H1 (cell line): ENCODE measurements at regions not wholly inside any gene's neighbourhood (a gene's known extent, or its start where the extent isn't known, plus 50 kb on each side); places are given as distances from the start of the nearest gene placed in this dataset.

Experiments
- EP300 ChIP-seq, 2 experiments: IDR thresholded peaks; 1 replicate in 1 of 2; 2 replicates in 1 of 2; pipeline ENCODE4 v1.6.1; 2011 to 2012; ENCODE audit warnings: low read depth in 2 of 2, low read length in 2 of 2, mild to moderate bottlenecking in 2 of 2, borderline replicate concordance in 1 of 2, inconsistent platforms in 1 of 2, moderate library complexity in 1 of 2
- FOSL1 ChIP-seq: IDR thresholded peaks from 2 replicates; pipeline ENCODE4 v1.6.1; 2011; ENCODE audit warnings: mild to moderate bottlenecking, low read depth, low read length, moderate library complexity; ENCODE audit not compliant: insufficient read depth
- SAP30 ChIP-seq: fragments of 300-600 bp; sonication (generic); IDR thresholded peaks from 2 replicates; pipeline ENCODE4 v1.7.1; 2012; ENCODE audit warnings: low read length, moderate library complexity, mild to moderate bottlenecking, inconsistent platforms; ENCODE audit not compliant: insufficient read depth, insufficient replicate concordance
- TEAD4 ChIP-seq: IDR thresholded peaks from 2 replicates; pipeline ENCODE4 v1.6.1; 2012; ENCODE audit warnings: low read depth, low read length, inconsistent platforms, mixed read lengths
- TF ChIP-seq, protein P1 (sequence below): IDR thresholded peaks from 2 replicates; pipeline ENCODE4 v1.6.1; 2011; ENCODE audit warnings: low read length, improper control_type of control experiment
- TF ChIP-seq, protein P2 (sequence below): IDR thresholded peaks from 2 replicates; pipeline ENCODE4 v1.6.1; 2012; ENCODE audit warnings: inconsistent platforms

DNA sequence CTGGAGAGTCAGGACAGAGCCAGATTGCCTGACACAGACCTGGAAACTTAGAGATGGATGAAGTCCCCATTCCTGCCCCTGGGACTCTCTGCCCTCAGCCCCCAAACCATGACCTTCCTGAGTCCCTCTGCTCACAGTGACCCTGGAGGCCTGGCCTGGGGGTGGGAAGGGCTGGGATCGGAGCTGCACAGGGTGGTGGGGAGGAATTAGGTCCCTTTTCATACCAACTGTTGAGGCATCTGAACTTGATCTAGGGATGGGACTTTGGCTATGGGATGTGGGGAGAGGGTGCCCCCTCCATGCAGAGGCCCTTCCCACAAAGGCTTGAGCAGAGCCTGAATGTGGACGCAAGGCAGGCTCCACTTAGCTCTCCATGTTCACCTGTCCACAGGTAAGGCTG lies 144.1 kb downstream of the MRPL14 start (continued):
- TF ChIP-seq, protein P1, sequence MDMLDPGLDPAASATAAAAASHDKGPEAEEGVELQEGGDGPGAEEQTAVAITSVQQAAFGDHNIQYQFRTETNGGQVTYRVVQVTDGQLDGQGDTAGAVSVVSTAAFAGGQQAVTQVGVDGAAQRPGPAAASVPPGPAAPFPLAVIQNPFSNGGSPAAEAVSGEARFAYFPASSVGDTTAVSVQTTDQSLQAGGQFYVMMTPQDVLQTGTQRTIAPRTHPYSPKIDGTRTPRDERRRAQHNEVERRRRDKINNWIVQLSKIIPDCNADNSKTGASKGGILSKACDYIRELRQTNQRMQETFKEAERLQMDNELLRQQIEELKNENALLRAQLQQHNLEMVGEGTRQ, result no peak
- TF ChIP-seq FOSL1 (no peak), EP300 (IDR thresholded peaks at IDR 0.05; ENCODE audit: borderline replicate concordance in 1 of 2, low read depth in 2 of 2, low read length in 2 of 2) (no peak), TEAD4 (no peak), SAP30 (no peak)
- TF ChIP-seq, protein P2, sequence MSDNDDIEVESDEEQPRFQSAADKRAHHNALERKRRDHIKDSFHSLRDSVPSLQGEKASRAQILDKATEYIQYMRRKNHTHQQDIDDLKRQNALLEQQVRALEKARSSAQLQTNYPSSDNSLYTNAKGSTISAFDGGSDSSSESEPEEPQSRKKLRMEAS, result no peak
